GM23338 (cell line): ENCODE measurements at regions not wholly inside any gene's neighbourhood (a gene's known extent, or its start where the extent isn't known, plus 50 kb on each side); places are given as distances from the start of the nearest gene placed in this dataset.

Experiments used
- ATAC-seq: fragments of 200-7000 bp; cut with Tn5 transposase; 3 replicates; pipeline ENCODE4 v1.9.1; 2020
- DNase-seq: peaks from one replicate; pipeline ENCODE4 v3.0.0-alpha.2; 2015; ENCODE audit warnings: low spot score
- H2AFZ ChIP-seq: fragments of 200-600 bp; sonication (generic); 2 replicates; pipeline ENCODE4 v1.8.0; 2016; ENCODE audit warnings: antibody characterized with exemption, mild to moderate bottlenecking, moderate library complexity
- H3F3A ChIP-seq: fragments of 200-600 bp; sonication (generic); replicated peaks from 2 replicates; pipeline ENCODE4 v1.8.0; 2017; ENCODE audit warnings: antibody characterized with exemption, mixed run types, low read depth
- H3K27ac ChIP-seq: fragments of 200-600 bp; sonication (generic); 2 replicates; pipeline ENCODE4 v1.6.1; 2016; ENCODE audit warnings: low read depth
- H3K27me3 ChIP-seq: fragments of 200-600 bp; sonication (generic); 2 replicates; pipeline ENCODE4 v1.8.0; 2016; ENCODE audit warnings: mild to moderate bottlenecking, mixed run types, moderate library complexity; ENCODE audit not compliant: insufficient read depth
- H3K36me3 ChIP-seq: fragments of 200-600 bp; sonication (generic); 2 replicates; pipeline ENCODE4 v1.8.0; 2016; ENCODE audit warnings: mild to moderate bottlenecking; ENCODE audit not compliant: insufficient read depth
- H3K4me1 ChIP-seq: fragments of 200-600 bp; sonication (generic); 2 replicates; pipeline ENCODE4 v1.8.0; 2016; ENCODE audit warnings: mild to moderate bottlenecking, moderate library complexity; ENCODE audit not compliant: insufficient read depth
- H3K4me2 ChIP-seq: fragments of 200-600 bp; sonication (generic); 2 replicates; pipeline ENCODE4 v1.7.1; 2017; ENCODE audit warnings: mixed run types
- H3K4me3 ChIP-seq: fragments of 200-600 bp; sonication (generic); 2 replicates; pipeline ENCODE4 v1.6.1; 2016; ENCODE audit warnings: mixed run types
- H3K79me2 ChIP-seq: fragments of 200-600 bp; sonication (generic); replicated peaks from 2 replicates; pipeline ENCODE4 v1.8.0; 2017; ENCODE audit warnings: mild to moderate bottlenecking; ENCODE audit not compliant: insufficient read depth
- H3K9me2 ChIP-seq: fragments of 200-600 bp; sonication (generic); 2 replicates; pipeline ENCODE4 v1.8.0; 2017; ENCODE audit not compliant: insufficient read depth
- H4K20me1 ChIP-seq: fragments of 200-600 bp; sonication (generic); replicated peaks from 2 replicates; pipeline ENCODE4 v1.8.0; 2017; ENCODE audit warnings: mild to moderate bottlenecking; ENCODE audit not compliant: insufficient read depth
- H3K27ac Mint-ChIP-seq: 2 replicates; pipeline ENCODE4 v1.8.0; 2020; ENCODE audit warnings: inconsistent platforms, mild to moderate bottlenecking, moderate library complexity, mixed read lengths
- H3K27me3 Mint-ChIP-seq: 3 replicates; pipeline ENCODE4 v1.8.0; 2022; ENCODE audit warnings: low read depth, mild to moderate bottlenecking, moderate library complexity, mixed read lengths, inconsistent platforms; ENCODE audit not compliant: insufficient read depth, poor library complexity
- H3K36me3 Mint-ChIP-seq: 3 replicates; pipeline ENCODE4 v1.8.0; 2021; ENCODE audit warnings: low read depth, mild to moderate bottlenecking, inconsistent platforms, moderate library complexity, mixed read lengths
- H3K4me1 Mint-ChIP-seq: 3 replicates; pipeline ENCODE4 v1.8.0; 2020; ENCODE audit warnings: mild to moderate bottlenecking, inconsistent platforms, mixed read lengths
- H3K4me3 Mint-ChIP-seq: 3 replicates; pipeline ENCODE4 v1.8.0; 2021; ENCODE audit warnings: moderate library complexity, mild to moderate bottlenecking, inconsistent platforms, mixed read lengths
- H3K9me3 Mint-ChIP-seq: 3 replicates; pipeline ENCODE4 v1.8.0; 2020; ENCODE audit warnings: moderate library complexity, mild to moderate bottlenecking, inconsistent platforms, mixed read lengths
- CREB1 ChIP-seq: fragments of 250-450 bp; sonication (Bioruptor Pico); IDR thresholded peaks from 2 replicates; pipeline ENCODE4 v1.5.0; 2020; ENCODE audit warnings: low read depth, mild to moderate bottlenecking, moderate library complexity
- EZH2phosphoT487 ChIP-seq: fragments of 200-600 bp; sonication (generic); IDR thresholded peaks from one replicate; pipeline ENCODE4 v1.8.1; 2018; ENCODE audit warnings: antibody characterized with exemption; ENCODE audit not compliant: unreplicated experiment
- NANOG ChIP-seq: IDR thresholded peaks from 2 replicates; pipeline ENCODE4 v1.6.1; 2016; ENCODE audit warnings: antibody characterized with exemption, borderline replicate concordance
- ZNF114 ChIP-seq: fragments of 250-450 bp; sonication (Bioruptor Pico); IDR thresholded peaks from 2 replicates; pipeline ENCODE4 v1.5.0; 2020; ENCODE audit warnings: mild to moderate bottlenecking, moderate library complexity
- TF ChIP-seq, protein P1 (sequence below): IDR thresholded peaks from one replicate; pipeline ENCODE4 v1.6.1; 2018; ENCODE audit warnings: antibody characterized with exemption; ENCODE audit not compliant: unreplicated experiment
- TF ChIP-seq, protein P2 (sequence below): IDR thresholded peaks from 2 replicates; pipeline ENCODE4 v1.6.1; 2016; ENCODE audit warnings: antibody characterized with exemption
- TF ChIP-seq, protein P3 (sequence below), 2 experiments: fragments of 200-600 bp in 1 of 2; sonication (generic) in 1 of 2; conservative IDR thresholded peaks; 2 replicates each; pipeline versions ENCODE4 v1.5.1 to v1.6.1; 2016 to 2017; ENCODE audit warnings: antibody characterized with exemption in 2 of 2, low read depth in 2 of 2, mild to moderate bottlenecking in 2 of 2, moderate library complexity in 1 of 2

DNA sequence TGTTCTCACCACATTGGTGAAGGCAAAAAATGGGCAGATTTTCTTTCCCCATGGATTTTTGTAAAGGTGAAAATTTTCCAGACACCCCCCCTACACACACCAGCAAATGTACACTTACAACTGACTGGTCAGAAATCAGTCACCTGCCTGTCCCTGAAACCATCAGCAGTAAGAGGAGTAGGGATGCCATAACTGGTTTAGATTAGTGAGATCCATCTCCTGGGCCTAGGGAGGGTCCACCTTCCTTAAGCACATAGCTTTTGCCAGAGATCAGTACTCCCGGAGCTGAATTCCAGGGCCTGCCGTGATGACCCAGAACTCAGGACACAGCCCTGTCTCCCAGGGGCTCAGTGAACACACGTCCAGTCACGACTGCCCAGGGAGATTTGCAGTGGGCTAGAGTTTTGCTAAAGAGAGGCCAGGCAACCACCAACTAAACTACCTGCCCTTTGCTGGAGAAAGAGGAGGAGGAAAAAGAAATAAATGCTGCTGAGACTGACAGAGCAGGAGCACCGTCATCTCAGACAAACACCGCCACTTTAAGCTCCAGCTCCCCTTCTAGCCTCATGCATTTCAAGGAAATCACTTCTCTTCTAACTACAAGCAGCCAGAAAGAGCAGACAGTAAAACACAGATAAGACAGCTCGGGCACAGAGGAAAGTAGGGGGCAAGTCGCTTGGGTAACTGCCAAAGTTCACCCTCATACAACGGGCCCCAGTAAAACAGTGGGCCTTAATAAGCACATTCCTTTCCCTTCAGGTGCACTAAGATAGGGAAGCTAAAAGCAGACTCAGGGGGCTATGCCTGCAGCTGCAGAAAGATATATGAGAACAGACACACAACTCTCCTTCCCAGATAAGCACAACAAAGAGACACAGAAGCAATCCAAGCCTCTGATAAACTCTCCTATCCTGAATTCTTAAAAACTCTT is 82.6 kb upstream of the SPTLC3 start:
- Mint-ChIP-seq H3K27ac (no peak overlapping the region), H3K4me1 (peaks cover 33% of the 10 kb centered on the region), H3K9me3 (peaks cover 21% of the 10 kb centered on the region), H3K27me3 (peaks cover 1% of the 10 kb centered on the region), H3K36me3 (peaks cover 23% of the 10 kb centered on the region), H3K4me3 (no peak overlapping the region)
- H4K20me1 ChIP-seq, result no peaks in the 10 kb centered on the region
- TF ChIP-seq EZH2phosphoT487 (no peak), CREB1 (CRISPR knock-in tag) (no peak), ZNF114 (CRISPR knock-in tag) (no peak)
- no peaks in the 10 kb centered on the region for H3K27me3 ChIP-seq
- ATAC-seq (peak; percentile 34), DNase-seq (no peak)
- no peak overlapping the region for H3K27ac ChIP-seq
- H3K36me3 ChIP-seq, result no peaks in the 10 kb centered on the region
- peaks cover 25% of the 10 kb centered on the region for H3K4me1 ChIP-seq
- H3F3A ChIP-seq, result no peaks in the 10 kb centered on the region
- H3K4me2 ChIP-seq, result no peak overlapping the region
- H3K79me2 ChIP-seq, result no peaks in the 10 kb centered on the region
- H2AFZ ChIP-seq, result peak overlapping the region; percentile 45; the same call in 1 of the 2 replicates
- no peak overlapping the region for H3K4me3 ChIP-seq
- no peaks in the 10 kb centered on the region for H3K9me2 ChIP-seq

DNA sequence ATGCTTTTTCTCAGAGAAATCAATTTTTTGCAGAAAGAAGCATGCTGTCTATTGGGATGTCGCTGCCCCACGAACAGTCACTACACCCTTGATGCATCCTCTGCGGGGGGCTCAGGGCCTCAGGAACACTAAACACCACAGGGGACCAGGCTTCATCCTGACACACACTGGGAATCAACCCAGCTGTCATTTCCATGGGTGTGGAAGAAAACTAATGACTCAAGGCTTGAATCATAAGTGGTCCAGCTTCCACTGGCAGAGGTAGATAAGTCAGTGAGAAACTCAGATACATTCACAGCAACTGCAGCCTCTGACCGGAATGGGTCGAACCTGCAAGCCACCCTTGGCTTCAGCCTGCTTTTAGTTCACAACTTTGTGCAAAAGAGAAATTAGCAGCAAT is 81.3 kb upstream of the SPTLC3 start:
- Mint-ChIP-seq H3K27ac (no peak overlapping the region), H3K9me3 (peaks cover 9% of the 10 kb centered on the region), H3K36me3 (peaks cover 9% of the 10 kb centered on the region; the same call in 2 of the 3 replicates), H3K4me3 (no peak overlapping the region), H3K4me1 (peaks cover 33% of the 10 kb centered on the region), H3K27me3 (peaks cover 1% of the 10 kb centered on the region)
- H3K4me3 ChIP-seq, result no peak overlapping the region
- H2AFZ ChIP-seq, result no peak overlapping the region
- H3K4me1 ChIP-seq, result peaks cover 25% of the 10 kb centered on the region
- TF ChIP-seq NANOG, result no peak
- TF ChIP-seq, protein P1, sequence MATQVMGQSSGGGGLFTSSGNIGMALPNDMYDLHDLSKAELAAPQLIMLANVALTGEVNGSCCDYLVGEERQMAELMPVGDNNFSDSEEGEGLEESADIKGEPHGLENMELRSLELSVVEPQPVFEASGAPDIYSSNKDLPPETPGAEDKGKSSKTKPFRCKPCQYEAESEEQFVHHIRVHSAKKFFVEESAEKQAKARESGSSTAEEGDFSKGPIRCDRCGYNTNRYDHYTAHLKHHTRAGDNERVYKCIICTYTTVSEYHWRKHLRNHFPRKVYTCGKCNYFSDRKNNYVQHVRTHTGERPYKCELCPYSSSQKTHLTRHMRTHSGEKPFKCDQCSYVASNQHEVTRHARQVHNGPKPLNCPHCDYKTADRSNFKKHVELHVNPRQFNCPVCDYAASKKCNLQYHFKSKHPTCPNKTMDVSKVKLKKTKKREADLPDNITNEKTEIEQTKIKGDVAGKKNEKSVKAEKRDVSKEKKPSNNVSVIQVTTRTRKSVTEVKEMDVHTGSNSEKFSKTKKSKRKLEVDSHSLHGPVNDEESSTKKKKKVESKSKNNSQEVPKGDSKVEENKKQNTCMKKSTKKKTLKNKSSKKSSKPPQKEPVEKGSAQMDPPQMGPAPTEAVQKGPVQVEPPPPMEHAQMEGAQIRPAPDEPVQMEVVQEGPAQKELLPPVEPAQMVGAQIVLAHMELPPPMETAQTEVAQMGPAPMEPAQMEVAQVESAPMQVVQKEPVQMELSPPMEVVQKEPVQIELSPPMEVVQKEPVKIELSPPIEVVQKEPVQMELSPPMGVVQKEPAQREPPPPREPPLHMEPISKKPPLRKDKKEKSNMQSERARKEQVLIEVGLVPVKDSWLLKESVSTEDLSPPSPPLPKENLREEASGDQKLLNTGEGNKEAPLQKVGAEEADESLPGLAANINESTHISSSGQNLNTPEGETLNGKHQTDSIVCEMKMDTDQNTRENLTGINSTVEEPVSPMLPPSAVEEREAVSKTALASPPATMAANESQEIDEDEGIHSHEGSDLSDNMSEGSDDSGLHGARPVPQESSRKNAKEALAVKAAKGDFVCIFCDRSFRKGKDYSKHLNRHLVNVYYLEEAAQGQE, result no peak
- TF ChIP-seq, protein P2, sequence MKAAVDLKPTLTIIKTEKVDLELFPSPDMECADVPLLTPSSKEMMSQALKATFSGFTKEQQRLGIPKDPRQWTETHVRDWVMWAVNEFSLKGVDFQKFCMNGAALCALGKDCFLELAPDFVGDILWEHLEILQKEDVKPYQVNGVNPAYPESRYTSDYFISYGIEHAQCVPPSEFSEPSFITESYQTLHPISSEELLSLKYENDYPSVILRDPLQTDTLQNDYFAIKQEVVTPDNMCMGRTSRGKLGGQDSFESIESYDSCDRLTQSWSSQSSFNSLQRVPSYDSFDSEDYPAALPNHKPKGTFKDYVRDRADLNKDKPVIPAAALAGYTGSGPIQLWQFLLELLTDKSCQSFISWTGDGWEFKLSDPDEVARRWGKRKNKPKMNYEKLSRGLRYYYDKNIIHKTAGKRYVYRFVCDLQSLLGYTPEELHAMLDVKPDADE, result no peak
- TF ChIP-seq, protein P3, sequence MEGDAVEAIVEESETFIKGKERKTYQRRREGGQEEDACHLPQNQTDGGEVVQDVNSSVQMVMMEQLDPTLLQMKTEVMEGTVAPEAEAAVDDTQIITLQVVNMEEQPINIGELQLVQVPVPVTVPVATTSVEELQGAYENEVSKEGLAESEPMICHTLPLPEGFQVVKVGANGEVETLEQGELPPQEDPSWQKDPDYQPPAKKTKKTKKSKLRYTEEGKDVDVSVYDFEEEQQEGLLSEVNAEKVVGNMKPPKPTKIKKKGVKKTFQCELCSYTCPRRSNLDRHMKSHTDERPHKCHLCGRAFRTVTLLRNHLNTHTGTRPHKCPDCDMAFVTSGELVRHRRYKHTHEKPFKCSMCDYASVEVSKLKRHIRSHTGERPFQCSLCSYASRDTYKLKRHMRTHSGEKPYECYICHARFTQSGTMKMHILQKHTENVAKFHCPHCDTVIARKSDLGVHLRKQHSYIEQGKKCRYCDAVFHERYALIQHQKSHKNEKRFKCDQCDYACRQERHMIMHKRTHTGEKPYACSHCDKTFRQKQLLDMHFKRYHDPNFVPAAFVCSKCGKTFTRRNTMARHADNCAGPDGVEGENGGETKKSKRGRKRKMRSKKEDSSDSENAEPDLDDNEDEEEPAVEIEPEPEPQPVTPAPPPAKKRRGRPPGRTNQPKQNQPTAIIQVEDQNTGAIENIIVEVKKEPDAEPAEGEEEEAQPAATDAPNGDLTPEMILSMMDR (conservative IDR thresholded peaks at IDR 0.05; ENCODE audit: low read depth in 2 of 2), result no peak
- H3K27me3 ChIP-seq, result no peaks in the 10 kb centered on the region
- DNase-seq (no peak), ATAC-seq (no peak)
- no peaks in the 10 kb centered on the region for H3K79me2 ChIP-seq
- no peaks in the 10 kb centered on the region for H3K36me3 ChIP-seq
- no peaks in the 10 kb centered on the region for H3F3A ChIP-seq
- no peaks in the 10 kb centered on the region for H4K20me1 ChIP-seq
- no peak overlapping the region for H3K4me2 ChIP-seq
- H3K9me2 ChIP-seq, result no peaks in the 10 kb centered on the region
- no peak overlapping the region for H3K27ac ChIP-seq
